H1 (cell line): ENCODE measurements at regions not wholly inside any gene's neighbourhood (a gene's known extent, or its start where the extent isn't known, plus 50 kb on each side); places are given as distances from the start of the nearest gene placed in this dataset.

ENCODE experiments used
- CTCF ChIA-PET: fragments of 300-600 bp; sonication (Branson Sonifier 250); formaldehyde crosslinking; loops from one replicate; lab custom pipeline; 2021; ENCODE audit not compliant: partially characterized antibody; lab: Charles Lee
- POLR2A ChIA-PET: fragments of 300-600 bp; sonication (Branson Sonifier 250); formaldehyde crosslinking; loops from one replicate; lab custom pipeline; 2021; ENCODE audit warnings: inconsistent platforms; ENCODE audit not compliant: partially characterized antibody; lab: Charles Lee
- DNase-seq, 2 experiments: peaks; one replicate each; pipeline versions ENCODE4 v3.0.0 to v3.0.0-alpha.2; 2010 to 2022; ENCODE audit warnings: low spot score in 2 of 2, low read depth in 1 of 2, mixed read lengths in 1 of 2
- FAIRE-seq: peaks from 2 replicates; lab custom pipeline; 2011; peaks lifted over from hg19 to GRCh38; lab: Jason Lieb, UNC
- H2AFZ ChIP-seq: 2 replicates; pipeline ENCODE4 v1.8.1; 2012; ENCODE audit warnings: low read length, inconsistent platforms
- H2AK5ac ChIP-seq: 2 replicates; pipeline ENCODE4 v1.6.1; 2013; ENCODE audit warnings: low read depth, low read length
- H2BK120ac ChIP-seq: replicated peaks from 2 replicates; pipeline ENCODE3; 2013; ENCODE audit warnings: low read depth, low read length, inconsistent platforms
- H2BK12ac ChIP-seq: 2 replicates; pipeline ENCODE4 v1.6.1; 2013; ENCODE audit warnings: low read depth, low read length
- H2BK15ac ChIP-seq: 2 replicates; pipeline ENCODE4 v1.6.1; 2013; ENCODE audit warnings: low read length
- H2BK20ac ChIP-seq: 2 replicates; pipeline ENCODE4 v1.6.1; 2013; ENCODE audit warnings: low read length
- H2BK5ac ChIP-seq: 2 replicates; pipeline ENCODE4 v1.6.1; 2013; ENCODE audit warnings: low read depth, low read length
- H3K14ac ChIP-seq: 2 replicates; pipeline ENCODE4 v1.6.1; 2013; ENCODE audit warnings: inconsistent platforms; ENCODE audit not compliant: insufficient read length
- H3K18ac ChIP-seq: 2 replicates; pipeline ENCODE4 v1.6.1; 2013; ENCODE audit warnings: low read length; ENCODE audit errors: extremely low read depth
- H3K23ac ChIP-seq: 2 replicates; pipeline ENCODE4 v1.6.1; 2013; ENCODE audit warnings: inconsistent platforms; ENCODE audit not compliant: insufficient read length
- H3K23me2 ChIP-seq: 2 replicates; pipeline ENCODE4 v1.6.1; 2013; ENCODE audit warnings: low read depth, low read length
- H3K27ac ChIP-seq: 2 replicates; pipeline ENCODE4 v1.6.1; 2011; ENCODE audit warnings: low read depth, low read length, inconsistent platforms
- H3K27me3 ChIP-seq, 4 experiments: replicated peaks in 1 of 4; 1 replicate in 1 of 4; 2 replicates in 3 of 4; pipeline versions ENCODE4 v1.6.1 to v1.8.1; 2011 to 2013; ENCODE audit warnings: low read length in 3 of 4, mild to moderate bottlenecking in 3 of 4, inconsistent platforms in 2 of 4, mixed read lengths in 2 of 4, moderate library complexity in 1 of 4; ENCODE audit not compliant: control insufficient read depth in 3 of 4, insufficient read depth in 3 of 4; ENCODE audit errors: extremely low read depth in 1 of 4
- H3K36me3 ChIP-seq, 4 experiments: 2 replicates each; pipeline versions ENCODE4 v1.6.1 to v1.8.1; 2011 to 2013; ENCODE audit warnings: mild to moderate bottlenecking in 4 of 4, low read length in 3 of 4, moderate library complexity in 2 of 4, control low read depth in 1 of 4, inconsistent platforms in 1 of 4; ENCODE audit not compliant: insufficient read depth in 4 of 4, control insufficient read depth in 2 of 4
- H3K4ac ChIP-seq: replicated peaks from 2 replicates; pipeline ENCODE3; 2013; ENCODE audit warnings: low read length, low read depth, mixed read lengths, inconsistent platforms; ENCODE audit not compliant: insufficient read length
- H3K4me1 ChIP-seq, 4 experiments: replicated peaks in 1 of 4; 1 replicate in 1 of 4; 2 replicates in 3 of 4; pipeline versions ENCODE4 v1.6.1 to v1.8.1; 2011 to 2013; ENCODE audit warnings: low read length in 3 of 4, inconsistent platforms in 2 of 4, mixed read lengths in 1 of 4; ENCODE audit not compliant: insufficient read depth in 4 of 4, control insufficient read depth in 3 of 4
- H3K4me2 ChIP-seq, 2 experiments: 2 replicates each; pipeline versions ENCODE4 v1.6.1 to v1.8.1; 2011 to 2013; ENCODE audit warnings: low read depth in 2 of 2, low read length in 2 of 2, control low read depth in 1 of 2, inconsistent platforms in 1 of 2, mild to moderate bottlenecking in 1 of 2; ENCODE audit not compliant: insufficient read depth in 1 of 2
- H3K4me3 ChIP-seq, 4 experiments: fragments of 200-600, 300-600 bp in 1 of 4; sonication (generic), shearing (Covaris generic), sonication (Bioruptor Twin) in 1 of 4; 2 replicates each; pipeline versions ENCODE4 v1.5.1 to v1.8.1; 2011 to 2016; ENCODE audit warnings: low read length in 4 of 4, low read depth in 3 of 4, control low read depth in 2 of 4, inconsistent platforms in 2 of 4, mild to moderate bottlenecking in 2 of 4, mixed read lengths in 1 of 4, moderate library complexity in 1 of 4; ENCODE audit not compliant: insufficient read depth in 2 of 4; ENCODE audit errors: extremely low read depth in 1 of 4
- H3K56ac ChIP-seq: replicated peaks from 2 replicates; pipeline ENCODE3; 2013; ENCODE audit warnings: low read depth, mild to moderate bottlenecking, mixed read lengths, low read length, inconsistent platforms; ENCODE audit not compliant: insufficient read length
- H3K79me1 ChIP-seq: 2 replicates; pipeline ENCODE4 v1.6.1; 2013; ENCODE audit warnings: low read depth, low read length, control low read depth
- H3K79me2 ChIP-seq, 2 experiments: 2 replicates each; pipeline versions ENCODE4 v1.6.1 to v1.8.1; 2012 to 2013; ENCODE audit warnings: low read length in 2 of 2, mild to moderate bottlenecking in 2 of 2, inconsistent platforms in 1 of 2; ENCODE audit not compliant: insufficient read depth in 2 of 2, control insufficient read depth in 1 of 2
- H3K9ac ChIP-seq, 4 experiments: replicated peaks in 1 of 4; 1 replicate in 1 of 4; 2 replicates in 3 of 4; pipeline versions ENCODE4 v1.6.1 to v1.8.1; 2011 to 2013; ENCODE audit warnings: low read depth in 3 of 4, low read length in 3 of 4, control low read depth in 2 of 4, mild to moderate bottlenecking in 2 of 4, moderate library complexity in 2 of 4, inconsistent platforms in 1 of 4; ENCODE audit errors: extremely low read depth in 1 of 4
- H3K9me3 ChIP-seq, 2 experiments: 2 replicates each; pipeline versions ENCODE4 v1.6.1 to v1.8.1; 2012 to 2013; ENCODE audit warnings: mild to moderate bottlenecking in 2 of 2, moderate library complexity in 2 of 2, control low read depth in 1 of 2, inconsistent platforms in 1 of 2, low read depth in 1 of 2, low read length in 1 of 2, mixed read lengths in 1 of 2; ENCODE audit not compliant: insufficient read depth in 2 of 2
- H4K20me1 ChIP-seq, 2 experiments: replicated peaks in 1 of 2; 2 replicates each; pipeline versions ENCODE3 to v1.8.1; 2011 to 2013; ENCODE audit warnings: inconsistent platforms in 2 of 2, low read length in 2 of 2, mild to moderate bottlenecking in 1 of 2; ENCODE audit not compliant: insufficient read depth in 2 of 2, control insufficient read depth in 1 of 2
- H4K5ac ChIP-seq: 2 replicates; pipeline ENCODE4 v1.6.1; 2013; ENCODE audit warnings: low read length, low read depth, mixed read lengths, inconsistent platforms; ENCODE audit not compliant: insufficient read length
- H4K8ac ChIP-seq: 2 replicates; pipeline ENCODE4 v1.8.0; 2013; ENCODE audit warnings: mild to moderate bottlenecking, moderate library complexity, low read length, inconsistent platforms; ENCODE audit not compliant: insufficient read depth; ENCODE audit errors: extremely low read depth
- H4K91ac ChIP-seq: replicated peaks from 2 replicates; pipeline ENCODE3; 2013; ENCODE audit warnings: low read length, mixed read lengths, inconsistent platforms; ENCODE audit not compliant: insufficient read length
- CBX5 ChIP-seq: fragments of 300-800, 300-1000 bp; sonication (generic); IDR thresholded peaks from 2 replicates; pipeline ENCODE4 v1.7.1; 2016; ENCODE audit warnings: antibody characterized with exemption, low read length, low read depth
- CTBP2 ChIP-seq: IDR thresholded peaks from 2 replicates; pipeline ENCODE4 v1.7.0; 2011; ENCODE audit warnings: borderline replicate concordance, mild to moderate bottlenecking, moderate library complexity, mixed read lengths, low read length; ENCODE audit not compliant: insufficient read depth, insufficient read length
- EGR1 ChIP-seq: IDR thresholded peaks from 2 replicates; pipeline ENCODE4 v1.6.1; 2011; ENCODE audit warnings: low read depth, low read length, borderline replicate concordance
- EP300 ChIP-seq, 2 experiments: IDR thresholded peaks; 1 replicate in 1 of 2; 2 replicates in 1 of 2; pipeline ENCODE4 v1.6.1; 2011 to 2012; ENCODE audit warnings: low read depth in 2 of 2, low read length in 2 of 2, mild to moderate bottlenecking in 2 of 2, borderline replicate concordance in 1 of 2, inconsistent platforms in 1 of 2, moderate library complexity in 1 of 2
- KDM5A ChIP-seq: fragments of 200-600 bp; IDR thresholded peaks from 2 replicates; pipeline ENCODE4 v1.7.1; 2012; ENCODE audit warnings: mild to moderate bottlenecking, low read length, inconsistent platforms, mixed read lengths
- NRF1 ChIP-seq: IDR thresholded peaks from 2 replicates; pipeline ENCODE4 v1.6.1; 2011; ENCODE audit warnings: mild to moderate bottlenecking, low read depth, low read length, improper control_type of control experiment
- SIX5 ChIP-seq: IDR thresholded peaks from 2 replicates; pipeline ENCODE4 v1.6.1; 2011; ENCODE audit warnings: mild to moderate bottlenecking, low read depth, low read length
- TBP ChIP-seq: IDR thresholded peaks from 2 replicates; pipeline ENCODE4 v1.6.1; 2011; ENCODE audit warnings: low read depth, low read length, improper control_type of control experiment
- TCF12 ChIP-seq: IDR thresholded peaks from 2 replicates; pipeline ENCODE4 v1.6.1; 2011; ENCODE audit warnings: low read depth, mild to moderate bottlenecking, low read length
- ZNF274 ChIP-seq: IDR thresholded peaks from 2 replicates; pipeline ENCODE4 v1.7.0; 2012; ENCODE audit warnings: low read length, borderline replicate concordance; ENCODE audit errors: extremely low read depth
- WGBS, 2 experiments: shearing (Covaris generic) in 1 of 2; methylation state at CpG; one replicate each; pipeline versions ENCODE4 v1.1.6 to v1.1.7; 2013 to 2015; ENCODE audit warnings: low lambda C conversion rate in 2 of 2, mixed read lengths in 2 of 2, inconsistent platforms in 1 of 2, low coverage in 1 of 2, missing lambda C conversion rate in 1 of 2; ENCODE audit not compliant: insufficient replicate concordance in 2 of 2, insufficient coverage in 1 of 2, insufficient read length in 1 of 2; ENCODE audit errors: extremely low coverage in 1 of 2, missing lambda C conversion rate in 1 of 2; 5-methylcytosine and 5-hydroxymethylcytosine counted together
- TF ChIP-seq, protein P1 (sequence below): IDR thresholded peaks from 2 replicates; pipeline ENCODE4 v1.6.1; 2011; ENCODE audit warnings: low read depth, mild to moderate bottlenecking, low read length; ENCODE audit not compliant: insufficient read depth
- TF ChIP-seq, protein P2 (sequence below), 3 experiments: IDR thresholded peaks; 1 replicate in 2 of 3; 2 replicates in 1 of 3; pipeline versions ENCODE4 v1.5.1 to v1.6.1; 2011; ENCODE audit warnings: low read length in 3 of 3, mild to moderate bottlenecking in 3 of 3, inconsistent platforms in 2 of 3, low read depth in 1 of 3, moderate library complexity in 1 of 3; ENCODE audit not compliant: insufficient read depth in 1 of 3; ENCODE audit errors: control extremely low read depth in 1 of 3

DNA sequence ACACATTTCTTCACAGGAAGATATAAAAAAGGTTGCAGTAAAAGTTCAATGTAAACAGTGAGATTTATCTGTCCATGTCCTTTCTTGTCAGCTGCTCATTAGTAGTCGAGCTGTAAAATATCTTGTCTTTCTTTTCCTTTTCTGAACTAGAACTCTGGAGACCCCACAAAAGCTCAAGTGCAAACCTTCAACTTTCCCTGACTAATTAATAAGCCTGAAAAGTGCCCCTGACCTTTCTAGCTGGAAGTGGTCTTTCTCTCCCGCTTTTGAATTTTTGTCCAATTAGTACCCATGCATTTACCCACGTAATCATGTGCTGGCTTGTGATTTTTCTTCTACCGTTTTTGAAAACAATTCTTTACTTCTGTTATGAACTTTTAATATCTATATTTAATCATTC lies 63.6 kb upstream of the EHBP1 start:
- Histone ChIP-seq H3K4me1 (no peaks in the 10 kb centered on the region), H2BK120ac (no peak overlapping the region), H2BK15ac (no peak overlapping the region), H3K18ac (no peak overlapping the region), H3K27ac (no peak overlapping the region), H3K23ac (no peak overlapping the region), H4K91ac (no peak overlapping the region), H2AFZ (no peak overlapping the region), H3K14ac (no peak overlapping the region), H4K8ac (no peak overlapping the region), H2AK5ac (no peak overlapping the region), H2BK20ac (no peak overlapping the region), H2BK12ac (no peak overlapping the region), H3K56ac (no peak overlapping the region), H2BK5ac (no peak overlapping the region), H3K4me2 (no peak overlapping the region), H3K79me2 (no peaks in the 10 kb centered on the region), H3K23me2 (no peaks in the 10 kb centered on the region), H3K9ac (no peak overlapping the region), H3K79me1 (no peaks in the 10 kb centered on the region), H3K27me3 (no peaks in the 10 kb centered on the region), H3K4me3 (no peak overlapping the region), H3K9me3 (no peaks in the 10 kb centered on the region; a peak in 1 of 4 replicates), H3K36me3 (no peaks in the 10 kb centered on the region), H4K5ac (no peak overlapping the region), H3K4ac (no peak overlapping the region), H4K20me1 (no peaks in the 10 kb centered on the region)
- ChIA-PET POLR2A (no interaction called here), CTCF (interaction anchor here (2.1 kb wide), 1 partner anchor 185 kb away, joined by 7 read pairs; no protein-coding TSS in a partner anchor)
- 84% methylated on average over 4 of the region's 4 CpGs; no CpG with 5 or more reads in 1 of the 2 experiments for WGBS, 2 experiments
- FAIRE-seq (no peak), DNase-seq (no peak)
- TF ChIP-seq, protein P1, sequence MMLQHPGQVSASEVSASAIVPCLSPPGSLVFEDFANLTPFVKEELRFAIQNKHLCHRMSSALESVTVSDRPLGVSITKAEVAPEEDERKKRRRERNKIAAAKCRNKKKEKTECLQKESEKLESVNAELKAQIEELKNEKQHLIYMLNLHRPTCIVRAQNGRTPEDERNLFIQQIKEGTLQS: no peak
- no peak for TF ChIP-seq TCF12
- no peak for TF ChIP-seq KDM5A
- TF ChIP-seq ZNF274: no peak
- no peak for TF ChIP-seq SIX5
- TF ChIP-seq EGR1: no peak
- TF ChIP-seq, protein P2, sequence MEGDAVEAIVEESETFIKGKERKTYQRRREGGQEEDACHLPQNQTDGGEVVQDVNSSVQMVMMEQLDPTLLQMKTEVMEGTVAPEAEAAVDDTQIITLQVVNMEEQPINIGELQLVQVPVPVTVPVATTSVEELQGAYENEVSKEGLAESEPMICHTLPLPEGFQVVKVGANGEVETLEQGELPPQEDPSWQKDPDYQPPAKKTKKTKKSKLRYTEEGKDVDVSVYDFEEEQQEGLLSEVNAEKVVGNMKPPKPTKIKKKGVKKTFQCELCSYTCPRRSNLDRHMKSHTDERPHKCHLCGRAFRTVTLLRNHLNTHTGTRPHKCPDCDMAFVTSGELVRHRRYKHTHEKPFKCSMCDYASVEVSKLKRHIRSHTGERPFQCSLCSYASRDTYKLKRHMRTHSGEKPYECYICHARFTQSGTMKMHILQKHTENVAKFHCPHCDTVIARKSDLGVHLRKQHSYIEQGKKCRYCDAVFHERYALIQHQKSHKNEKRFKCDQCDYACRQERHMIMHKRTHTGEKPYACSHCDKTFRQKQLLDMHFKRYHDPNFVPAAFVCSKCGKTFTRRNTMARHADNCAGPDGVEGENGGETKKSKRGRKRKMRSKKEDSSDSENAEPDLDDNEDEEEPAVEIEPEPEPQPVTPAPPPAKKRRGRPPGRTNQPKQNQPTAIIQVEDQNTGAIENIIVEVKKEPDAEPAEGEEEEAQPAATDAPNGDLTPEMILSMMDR (IDR thresholded peaks at IDR 0.05; ENCODE audit: control extremely low read depth in 1 of 3, insufficient read depth in 1 of 3, low read depth in 1 of 3, low read length in 3 of 3): no peak
- TF ChIP-seq CBX5: no peak
- TF ChIP-seq CTBP2: no peak
- no peak for TF ChIP-seq NRF1
- no peak for TF ChIP-seq TBP
- no peak for TF ChIP-seq EP300 (IDR thresholded peaks at IDR 0.05; ENCODE audit: borderline replicate concordance in 1 of 2, low read depth in 2 of 2, low read length in 2 of 2)
